Skin epidermis (tissue), 12 donors: ENCODE measurements at regions not wholly inside any gene's neighbourhood (a gene's known extent, or its start where the extent isn't known, plus 50 kb on each side); places are given as distances from the start of the nearest gene placed in this dataset.
A peak's percentile ranks its signal among the peaks of the same experiment; 100 is the strongest.

Source experiments
- H3K27ac ChIP-seq, 21 experiments: fragments of 200-600 bp; sonication (generic) in 11 of 21; one replicate each; pipeline ENCODE4 v1.5.0; 2020; ENCODE audit warnings: mild to moderate bottlenecking in 3 of 21, inconsistent platforms in 2 of 21, moderate library complexity in 2 of 21
- H3K4me3 ChIP-seq, 7 experiments: fragments of 200-600 bp; sonication (generic) in 2 of 7; one replicate each; pipeline ENCODE4 v1.5.0; 2020; ENCODE audit warnings: inconsistent platforms in 2 of 7, mild to moderate bottlenecking in 2 of 7, moderate library complexity in 1 of 7

GRCh38 chr12:90342081-90342480, 612.9 kb downstream of the CCER1 start:
- Histone ChIP-seq H3K27ac (no peak overlapping the region), H3K4me3 (no peak overlapping the region)

- Histone ChIP-seq H3K4me3 (no peak overlapping the region), H3K27ac (no peak overlapping the region)
These were observed 615.1 kb downstream of the CCER1 start for GRCh38 chr12:90339837-90340236.

GRCh38 chr12:90338365-90338764, 616.6 kb downstream of the CCER1 start:
- H3K4me3 ChIP-seq, result no peak overlapping the region
- H3K27ac ChIP-seq, result no peak overlapping the region

GRCh38 chr12:90337018-90337417, 618.0 kb downstream of the CCER1 start:
- Histone ChIP-seq H3K4me3 (no peak overlapping the region), H3K27ac (no peak overlapping the region)

- H3K4me3 ChIP-seq, result no peak overlapping the region
- no peak overlapping the region for H3K27ac ChIP-seq
These were observed 619.4 kb downstream of the CCER1 start for GRCh38 chr12:90335566-90335965.

GRCh38 chr12:90333939-90334338, 621.0 kb downstream of the CCER1 start:
- H3K27ac ChIP-seq, result no peak overlapping the region
- no peak overlapping the region for H3K4me3 ChIP-seq

DNA sequence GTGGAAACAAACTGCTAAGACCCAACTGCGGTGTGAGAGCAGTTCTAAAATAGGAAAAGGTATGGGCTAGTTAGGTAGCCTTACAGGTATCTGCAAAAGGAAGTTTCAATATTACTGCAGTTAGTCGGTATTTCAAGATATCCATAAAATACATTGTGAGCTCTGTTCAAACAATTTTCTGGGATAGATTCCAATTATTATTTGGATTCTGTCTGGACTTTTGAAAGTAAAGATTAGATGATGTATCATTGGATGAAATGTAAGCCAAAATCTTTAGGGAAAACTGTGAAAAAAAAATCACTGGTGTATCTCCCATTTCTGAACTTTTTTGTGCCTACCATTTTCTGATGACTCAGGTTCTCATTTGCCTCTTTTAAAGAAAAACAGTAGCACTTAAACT, 621.6 kb downstream of the CCER1 start:
- Histone ChIP-seq H3K4me3 (no peak overlapping the region), H3K27ac (no peak overlapping the region)

- H3K4me3 ChIP-seq, result no peak overlapping the region
These were observed 623.2 kb downstream of the CCER1 start for GRCh38 chr12:90331821-90332220.

GRCh38 chr12:90331262-90331661, 622.6 kb upstream of the ATP2B1 start:
- Histone ChIP-seq H3K27ac (no peak overlapping the region), H3K4me3 (no peak overlapping the region)

More at GRCh38 chr12:90331821-90332220, 623.2 kb downstream of the CCER1 start:
- no peak overlapping the region for H3K27ac ChIP-seq

DNA sequence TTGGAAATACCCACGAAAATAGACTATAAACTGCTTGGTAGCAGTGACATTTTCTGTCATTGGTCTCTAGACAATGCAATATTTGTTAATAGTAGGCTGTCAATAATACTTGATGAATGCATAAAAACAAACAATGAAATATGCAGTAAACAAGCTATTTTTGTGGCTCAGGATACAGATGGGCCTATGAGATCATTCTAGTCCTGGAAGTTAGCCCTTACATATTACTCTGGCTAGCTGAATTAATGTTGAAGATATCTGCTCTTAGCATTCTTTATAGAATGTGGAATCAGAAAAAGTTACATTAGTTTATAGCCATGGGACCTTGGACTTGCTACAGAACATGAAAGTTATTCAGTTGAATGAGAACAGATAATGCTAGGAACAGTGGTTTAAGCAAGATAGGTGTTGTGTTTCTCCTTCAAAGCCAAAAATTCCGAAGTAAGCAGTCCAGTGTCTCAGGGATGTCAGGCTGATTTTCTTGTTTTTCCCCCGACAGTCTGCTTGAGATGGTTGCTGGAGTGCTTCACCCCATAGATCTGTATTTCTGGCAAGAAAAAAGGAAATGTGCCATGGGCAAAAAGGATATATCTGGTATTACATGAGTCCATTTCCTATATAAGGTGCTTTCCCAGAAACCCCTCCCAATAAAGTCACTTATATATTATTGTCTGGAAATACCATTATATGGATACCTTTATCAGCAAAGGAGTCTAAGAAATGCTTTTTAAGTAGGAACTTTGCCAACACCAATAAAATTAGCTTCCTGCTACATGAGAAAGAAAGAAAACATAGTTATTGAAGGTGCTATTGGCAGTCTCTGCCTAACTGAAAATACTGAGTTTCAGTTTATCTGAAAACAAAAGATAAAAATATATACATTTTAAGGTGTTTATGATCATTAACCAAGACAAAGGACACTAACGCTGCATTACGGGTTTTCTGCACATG, 619.4 kb upstream of the ATP2B1 start:
- Histone ChIP-seq H3K27ac (peak overlapping the region in 2 of 21 experiments; percentile 6 to 13), H3K4me3 (no peak overlapping the region)

- no peak overlapping the region for H3K27ac ChIP-seq
- H3K4me3 ChIP-seq, result no peak overlapping the region
These were observed 614.6 kb upstream of the ATP2B1 start for GRCh38 chr12:90323217-90323616.

GRCh38 chr12:90322006-90322405, 613.4 kb upstream of the ATP2B1 start:
- H3K4me3 ChIP-seq, result no peak overlapping the region

GRCh38 chr12:90321369-90321768, 612.7 kb upstream of the ATP2B1 start:
- Histone ChIP-seq H3K27ac (no peak overlapping the region), H3K4me3 (no peak overlapping the region)

More at GRCh38 chr12:90322006-90322405, 613.4 kb upstream of the ATP2B1 start:
- H3K27ac ChIP-seq, result no peak overlapping the region

- H3K4me3 ChIP-seq, result no peak overlapping the region
These were observed 602.9 kb upstream of the ATP2B1 start for GRCh38 chr12:90311561-90311960.

DNA sequence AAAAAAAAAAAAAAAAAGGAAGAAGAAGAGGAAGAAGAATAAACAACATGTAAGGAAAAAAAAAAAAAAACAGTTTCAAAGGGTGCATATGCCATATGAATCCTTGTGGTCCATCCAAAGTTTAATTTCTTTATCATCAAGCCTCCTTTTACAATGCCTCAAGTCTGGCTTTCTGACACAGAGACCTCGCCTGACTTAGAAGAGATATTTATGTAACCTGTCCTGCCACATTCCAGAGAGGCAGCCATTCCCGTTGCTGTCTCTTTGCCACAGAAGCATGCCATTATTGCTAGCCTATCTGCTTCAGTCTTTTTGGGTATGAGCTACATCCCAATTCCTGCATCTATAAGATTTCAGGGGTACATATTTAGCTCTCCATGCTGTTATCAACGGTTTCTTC, 596.7 kb upstream of the ATP2B1 start:
- Histone ChIP-seq H3K4me3 (no peak overlapping the region), H3K27ac (no peak overlapping the region)

More at GRCh38 chr12:90311561-90311960, 602.9 kb upstream of the ATP2B1 start:
- H3K27ac ChIP-seq, result no peak overlapping the region

- Histone ChIP-seq H3K27ac (no peak overlapping the region), H3K4me3 (no peak overlapping the region)
These were observed 595.6 kb upstream of the ATP2B1 start for GRCh38 chr12:90304231-90304630.

DNA sequence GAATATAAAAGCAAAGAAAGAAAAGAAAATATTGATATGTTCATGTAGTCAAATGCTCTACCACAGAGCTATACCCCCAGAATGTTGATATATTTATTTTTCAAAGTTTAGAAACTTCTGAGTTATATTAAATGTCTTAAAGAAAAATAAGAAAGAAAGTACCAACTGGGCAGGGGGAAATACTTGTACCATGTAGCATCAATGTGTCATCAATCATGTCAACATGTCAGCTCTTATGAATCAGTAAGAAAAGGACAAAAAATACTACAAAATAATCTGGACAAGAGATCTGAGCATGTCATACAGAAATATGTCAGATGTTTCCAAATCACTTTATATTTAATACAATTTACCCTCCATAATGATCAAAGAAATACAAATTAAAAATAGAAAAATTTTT, 595.1 kb upstream of the ATP2B1 start:
- Histone ChIP-seq H3K27ac (no peak overlapping the region), H3K4me3 (no peak overlapping the region)

DNA sequence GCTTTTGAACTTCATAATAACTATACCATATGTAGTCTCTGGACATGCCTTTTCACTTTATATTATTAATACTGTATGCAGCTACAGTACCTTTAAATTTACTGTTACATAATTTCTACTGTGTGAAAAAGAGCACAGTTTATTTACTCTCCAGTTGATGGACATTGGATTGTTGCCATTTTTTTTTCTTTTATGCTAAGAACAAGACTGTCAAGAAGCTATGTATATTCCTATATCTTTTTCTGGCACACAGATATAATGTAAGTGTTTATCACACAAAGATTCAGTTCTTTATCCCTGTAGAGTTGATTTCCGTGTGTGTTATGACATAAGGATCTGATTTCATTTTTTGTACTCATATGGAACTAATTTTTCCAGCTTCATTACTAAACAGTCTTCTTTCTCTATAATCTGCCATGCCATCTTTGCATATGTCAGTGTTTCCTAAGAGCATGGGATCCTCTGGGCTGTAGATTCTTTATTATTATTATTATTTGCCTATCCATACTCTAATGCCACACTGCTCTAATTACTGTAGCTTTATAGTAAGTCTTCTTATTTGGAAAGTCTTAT, 593.0 kb upstream of the ATP2B1 start:
- no peak overlapping the region for H3K27ac ChIP-seq
- no peak overlapping the region for H3K4me3 ChIP-seq

DNA sequence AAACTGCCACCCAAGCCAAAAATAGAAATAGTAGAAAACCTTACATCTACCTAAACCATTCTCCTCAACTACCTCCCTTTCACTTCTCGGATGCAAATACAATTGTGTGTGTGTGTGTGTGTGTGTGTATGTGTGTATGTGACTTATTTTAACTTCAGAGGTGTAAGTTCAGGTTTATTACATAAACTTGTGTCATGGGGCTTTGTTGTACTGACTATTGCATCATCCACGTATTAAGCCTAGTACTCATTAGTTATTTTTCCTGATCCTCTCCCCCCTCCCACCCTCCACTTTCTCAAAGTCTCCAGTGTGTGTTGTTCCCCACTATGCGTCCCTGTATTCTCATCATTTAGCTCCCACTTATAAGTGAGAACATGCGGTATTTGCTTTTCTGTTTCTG, 592.5 kb upstream of the ATP2B1 start:
- H3K27ac ChIP-seq, result no peak overlapping the region
- H3K4me3 ChIP-seq, result no peak overlapping the region

- peak overlapping the region in 1 of 21 experiments; percentile 51 for H3K27ac ChIP-seq
These were observed 591.0 kb upstream of the ATP2B1 start for GRCh38 chr12:90299666-90300065.

GRCh38 chr12:90299121-90299520, 590.5 kb upstream of the ATP2B1 start:
- H3K27ac ChIP-seq, result peak overlapping the region in 1 of 21 experiments; percentile 51
- H3K4me3 ChIP-seq, result no peak overlapping the region

More at GRCh38 chr12:90299666-90300065, 591.0 kb upstream of the ATP2B1 start:
- H3K4me3 ChIP-seq, result no peak overlapping the region
